ENCODE measurements at regions not wholly inside any gene's neighbourhood (a gene's known extent, or its start where the extent isn't known, plus 50 kb on each side); places are given as distances from the start of the nearest gene placed in this dataset.

GRCh38 chr11:21975242-21975641 lies 217.6 kb upstream of the ANO5 start:
- TF ChIP-seq CTCF (IDR thresholded peaks at IDR 0.05) (no peak), POLR2AphosphoS5 (IDR thresholded peaks at IDR 0.05; ENCODE audit: insufficient read depth in 1 of 2, low read depth in 1 of 2) (no peak), POLR2A (IDR thresholded peaks at IDR 0.05) (no peak)

Measured in vagina (tissue), 2 donors.